Natural killer cell (primary cell): ENCODE measurements at regions not wholly inside any gene's neighbourhood (a gene's known extent, or its start where the extent isn't known, plus 50 kb on each side); places are given as distances from the start of the nearest gene placed in this dataset.
"Not testable (repeated sequence)": the region's sequence is repeated elsewhere in the genome, so short reads cannot be mapped to it uniquely, and the experiment has no call there.

Source experiments
- ATAC-seq, 3 donors: fragments of 150-1000 bp in 2 of 3; fragments of 200-7000 bp in 1 of 3; cut with Tn5 transposase; 1 replicate in 1 of 3; 2 replicates in 2 of 3; pipeline ENCODE4 v1.10.0; 2021; ENCODE audit warnings: mild to moderate bottlenecking in 2 of 3, moderate library complexity in 2 of 3
- DNase-seq, 2 donors: peaks; one replicate each; pipeline versions ENCODE4 v3.0.0 to v3.0.0-alpha.2; 2013 to 2021; ENCODE audit warnings: mixed read lengths in 1 of 2
- H3K27ac ChIP-seq: one replicate; pipeline ENCODE4 v1.5.1; 2013; ENCODE audit warnings: mild to moderate bottlenecking, low read length
- H3K27me3 ChIP-seq: one replicate; pipeline ENCODE4 v1.6.1; 2013; ENCODE audit warnings: low read length; ENCODE audit not compliant: control insufficient read depth, insufficient read depth
- H3K36me3 ChIP-seq: one replicate; pipeline ENCODE4 v1.6.1; 2013; ENCODE audit warnings: low read length; ENCODE audit not compliant: control insufficient read depth, insufficient read depth
- H3K4me1 ChIP-seq: one replicate; pipeline ENCODE4 v1.6.1; 2013; ENCODE audit warnings: low read length; ENCODE audit not compliant: control insufficient read depth, insufficient read depth
- H3K4me3 ChIP-seq: one replicate; pipeline ENCODE4 v1.5.1; 2013; ENCODE audit warnings: low read length
- H3K9me3 ChIP-seq: one replicate; pipeline ENCODE4 v1.6.1; 2013; ENCODE audit warnings: low read length; ENCODE audit not compliant: control insufficient read depth, insufficient read depth
- H3K27ac Mint-ChIP-seq, 2 donors: one replicate each; pipeline ENCODE4 v1.8.0; 2022; ENCODE audit warnings: mild to moderate bottlenecking in 2 of 2, mixed read lengths in 2 of 2, moderate library complexity in 1 of 2
- H3K27me3 Mint-ChIP-seq, 2 donors: one replicate each; pipeline ENCODE4 v1.8.0; 2022; ENCODE audit warnings: low read depth in 2 of 2, mixed read lengths in 2 of 2
- H3K36me3 Mint-ChIP-seq: one replicate; pipeline ENCODE4 v1.8.0; 2022; ENCODE audit warnings: mixed read lengths
- H3K4me1 Mint-ChIP-seq, 2 donors: one replicate each; pipeline ENCODE4 v1.8.0; 2022; ENCODE audit warnings: mixed read lengths in 2 of 2
- H3K4me3 Mint-ChIP-seq: one replicate; pipeline ENCODE4 v1.8.0; 2022; ENCODE audit warnings: mild to moderate bottlenecking, moderate library complexity, mixed read lengths
- H3K9me3 Mint-ChIP-seq, 2 donors: one replicate each; pipeline ENCODE4 v1.8.0; 2022; ENCODE audit warnings: mixed read lengths in 2 of 2
- CTCF ChIP-seq: fragments of 200-600 bp; IDR thresholded peaks from one replicate; pipeline ENCODE4 v1.8.0; 2022; ENCODE audit warnings: antibody characterized with exemption
- WGBS: methylation state at CpG from one replicate; pipeline ENCODE4 v1.1.7; 2013; ENCODE audit warnings: missing lambda C conversion rate; ENCODE audit not compliant: insufficient coverage; 5-methylcytosine and 5-hydroxymethylcytosine counted together
- intact Hi-C: fragments of 100-400 bp; cut with micrococcal nuclease; formaldehyde crosslinking; loops from one replicate; pipeline ENCODE4 v1.14.2; 2022

- Mint-ChIP-seq H3K4me1 (no peaks in the 10 kb centered on the region), H3K4me3 (no peak overlapping the region), H3K27ac (no peak overlapping the region), H3K9me3 (peaks cover 0 to 2% of the 10 kb centered on the region in 2 donors), H3K36me3 (no peaks in the 10 kb centered on the region), H3K27me3 (peaks cover 0 to 21% of the 10 kb centered on the region in 2 donors)
- no peak overlapping the region for H3K27ac ChIP-seq
- TF ChIP-seq CTCF, result no peak
- no peaks in the 10 kb centered on the region for H3K9me3 ChIP-seq
- intact Hi-C loops, result no loop called here
- H3K4me1 ChIP-seq, result no peaks in the 10 kb centered on the region
- DNase-seq (no peak), ATAC-seq (no peak)
- no peaks in the 10 kb centered on the region for H3K27me3 ChIP-seq
- no peaks in the 10 kb centered on the region for H3K36me3 ChIP-seq
- 84% methylated on average over 5 of the region's 7 CpGs for WGBS
- H3K4me3 ChIP-seq, result no peak overlapping the region
Observed at GRCh38 chr10:33477291-33478088, 143.0 kb upstream of the NRP1 start.

GRCh38 chr10:33476757-33477273 is 142.3 kb upstream of the NRP1 start:
- Histone ChIP-seq H3K4me1 (no peaks in the 10 kb centered on the region), H3K4me3 (no peak overlapping the region), H3K27me3 (no peaks in the 10 kb centered on the region), H3K36me3 (no peaks in the 10 kb centered on the region), H3K27ac (no peak overlapping the region), H3K9me3 (no peaks in the 10 kb centered on the region)
- no peak for DNase-seq
- Mint-ChIP-seq H3K36me3 (no peaks in the 10 kb centered on the region), H3K4me1 (no peaks in the 10 kb centered on the region), H3K9me3 (peaks cover 0 to 2% of the 10 kb centered on the region in 2 donors), H3K27ac (no peak overlapping the region), H3K27me3 (peaks cover 0 to 21% of the 10 kb centered on the region in 2 donors), H3K4me3 (no peak overlapping the region)
- intact Hi-C loops, result no loop called here
- no peak for TF ChIP-seq CTCF
- no peak for ATAC-seq
- 95% methylated on average over 12 of the region's 13 CpGs for WGBS

- intact Hi-C loops, result no loop called here
- no CpG with 5 or more reads among the region's 3 CpGs for WGBS
Observed at GRCh38 chr10:33473688-33474087, 139.2 kb upstream of the NRP1 start.

DNA sequence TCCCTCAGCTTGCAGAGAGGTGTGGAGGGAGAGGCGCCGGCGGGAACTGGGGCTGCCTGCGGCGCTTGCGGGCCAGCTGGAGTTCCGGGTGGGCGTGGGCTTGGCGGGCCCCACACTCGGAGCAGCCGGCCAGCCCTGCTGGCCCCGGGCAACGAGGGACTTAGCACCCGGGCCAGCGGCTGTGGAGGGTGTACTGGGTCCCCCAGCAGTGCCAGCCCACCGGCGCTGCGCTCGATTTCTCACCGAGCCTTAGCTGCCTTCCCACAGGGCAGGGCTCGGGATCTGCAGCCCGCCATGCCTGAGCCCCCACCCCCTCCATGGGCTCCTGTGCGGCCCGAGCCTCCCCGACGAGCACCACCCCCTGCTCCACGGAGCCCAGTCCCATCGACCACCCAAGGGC is 133.5 kb upstream of the NRP1 start:
- H3K27me3 ChIP-seq, H3K9me3 Mint-ChIP-seq, ATAC-seq, H3K4me1 ChIP-seq, H3K4me1 Mint-ChIP-seq, H3K27ac ChIP-seq, H3K36me3 Mint-ChIP-seq, intact Hi-C loops, H3K9me3 ChIP-seq, H3K36me3 ChIP-seq, H3K4me3 ChIP-seq, H3K4me3 Mint-ChIP-seq, DNase-seq, H3K27ac Mint-ChIP-seq: not testable (repeated sequence)
- peaks cover 0 to 20% of the 10 kb centered on the region in 2 donors for H3K27me3 Mint-ChIP-seq
- 95% methylated on average over 22 of the region's 28 CpGs for WGBS

More at GRCh38 chr10:33473688-33474087, 139.2 kb upstream of the NRP1 start:
- Mint-ChIP-seq H3K4me1 (no peaks in the 10 kb centered on the region), H3K36me3 (no peaks in the 10 kb centered on the region), H3K4me3 (no peak overlapping the region), H3K27ac (no peak overlapping the region), H3K27me3 (peaks cover 0 to 21% of the 10 kb centered on the region in 2 donors), H3K9me3 (peaks cover 0 to 2% of the 10 kb centered on the region in 2 donors)
- H3K27ac ChIP-seq, result no peak overlapping the region
- H3K9me3 ChIP-seq, result no peaks in the 10 kb centered on the region
- ATAC-seq (no peak), DNase-seq (no peak)
- H3K27me3 ChIP-seq, result no peaks in the 10 kb centered on the region
- no peaks in the 10 kb centered on the region for H3K4me1 ChIP-seq
- H3K36me3 ChIP-seq, result no peaks in the 10 kb centered on the region
- no peak for TF ChIP-seq CTCF
- H3K4me3 ChIP-seq, result no peak overlapping the region
